GM18861 (cell line): ENCODE measurements at regions not wholly inside any gene's neighbourhood (a gene's known extent, or its start where the extent isn't known, plus 50 kb on each side); places are given as distances from the start of the nearest gene placed in this dataset.

Experiments
- ATAC-seq: cut with Tn5 transposase; IDR thresholded peaks from one replicate; pipeline ENCODE4 v1.9.1; 2021; ENCODE audit not compliant: unreplicated experiment

DNA sequence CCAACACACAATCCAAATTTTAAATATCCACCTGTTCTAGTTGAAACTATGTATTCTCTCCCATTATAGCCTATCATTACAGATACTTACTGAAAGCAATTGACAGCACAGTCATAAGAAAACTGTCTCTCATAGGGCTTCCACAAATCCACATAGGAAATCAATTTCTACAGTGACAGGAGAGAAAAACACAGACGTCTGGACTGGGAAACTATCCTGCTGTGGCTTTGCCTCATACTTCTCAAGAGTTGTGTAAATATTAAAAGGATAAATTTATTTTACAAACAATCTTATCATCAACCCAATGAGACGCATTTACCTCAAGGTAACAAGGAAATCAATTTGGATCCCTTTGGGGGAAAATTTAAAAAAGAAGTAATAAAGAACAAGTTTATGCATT is 517.5 kb downstream of the EFNA5 start:
- no peak for ATAC-seq

DNA sequence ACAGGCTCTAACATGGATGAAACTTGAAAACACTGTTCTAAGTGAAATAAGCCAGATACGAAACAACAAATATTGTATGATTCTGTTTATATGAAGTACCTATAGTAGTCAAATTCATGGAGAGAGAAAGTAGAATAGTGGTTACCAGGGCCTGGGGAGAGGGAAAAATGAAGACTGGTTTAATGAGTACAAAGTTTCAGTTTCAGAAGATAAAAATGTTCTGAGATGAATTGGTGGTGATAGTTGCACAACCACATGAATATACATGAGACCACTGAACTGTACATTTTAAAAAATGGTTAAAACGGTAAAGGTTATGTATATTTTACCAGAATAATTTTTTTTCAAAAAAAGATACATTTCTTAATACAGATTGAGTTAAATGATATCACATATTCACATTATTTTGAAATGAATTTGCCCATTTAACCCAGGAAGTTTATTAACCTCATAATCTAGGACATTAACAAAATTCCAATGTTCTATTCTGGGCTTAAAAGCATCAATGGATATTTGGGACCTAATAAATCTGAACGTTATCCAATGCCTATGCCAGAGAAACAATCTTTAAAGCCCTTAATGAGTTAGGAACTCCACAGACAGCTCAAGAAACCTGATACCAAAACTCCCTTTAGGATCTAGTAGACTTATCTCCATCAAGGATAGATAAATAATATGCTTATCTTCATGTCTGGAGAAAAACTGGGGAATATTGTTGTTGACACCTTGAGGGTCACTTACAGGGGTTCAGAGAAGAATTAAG is 521.3 kb downstream of the EFNA5 start:
- peak; percentile 96 for ATAC-seq

DNA sequence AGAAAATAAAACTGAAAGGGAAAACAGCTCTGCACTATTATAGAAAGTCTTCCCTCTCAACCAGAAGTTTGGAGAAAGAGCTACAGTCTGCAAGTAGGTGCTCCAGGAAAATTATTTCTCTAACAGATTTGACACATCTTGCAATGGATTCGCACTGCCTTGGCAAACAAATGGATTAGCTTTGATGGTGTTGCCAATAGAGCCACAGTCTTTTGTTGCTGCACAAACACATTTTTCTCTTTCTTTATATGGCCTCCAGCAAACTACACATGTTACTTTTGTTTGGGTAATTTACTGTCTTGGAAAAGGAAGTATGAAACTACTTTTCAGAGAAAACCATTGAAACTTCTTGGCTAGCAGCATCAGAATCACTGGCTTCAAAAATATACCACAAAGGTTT is 523.1 kb downstream of the EFNA5 start:
- no peak for ATAC-seq

DNA sequence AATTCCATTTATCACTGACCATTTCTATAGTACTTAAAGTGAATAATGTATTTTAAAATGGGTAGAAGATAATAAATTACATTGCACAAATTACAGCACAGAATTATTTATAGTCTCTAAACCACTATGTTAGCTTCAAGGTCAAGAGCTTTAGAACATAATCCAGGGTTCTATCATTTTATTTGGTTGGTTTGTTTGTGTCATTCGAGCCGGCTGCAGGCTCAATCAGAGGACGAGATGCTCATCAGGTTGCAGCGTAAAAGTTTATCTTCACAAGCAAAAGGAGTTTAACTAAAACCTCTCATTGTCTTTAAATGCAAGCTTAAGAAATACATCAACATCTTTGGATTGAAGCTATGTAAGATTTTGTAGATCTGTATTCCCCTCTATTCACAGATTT is 523.8 kb downstream of the EFNA5 start:
- no peak for ATAC-seq

- ATAC-seq: no peak
Observed at GRCh38 chr5:107135391-107135790, 535.3 kb downstream of the EFNA5 start.

DNA sequence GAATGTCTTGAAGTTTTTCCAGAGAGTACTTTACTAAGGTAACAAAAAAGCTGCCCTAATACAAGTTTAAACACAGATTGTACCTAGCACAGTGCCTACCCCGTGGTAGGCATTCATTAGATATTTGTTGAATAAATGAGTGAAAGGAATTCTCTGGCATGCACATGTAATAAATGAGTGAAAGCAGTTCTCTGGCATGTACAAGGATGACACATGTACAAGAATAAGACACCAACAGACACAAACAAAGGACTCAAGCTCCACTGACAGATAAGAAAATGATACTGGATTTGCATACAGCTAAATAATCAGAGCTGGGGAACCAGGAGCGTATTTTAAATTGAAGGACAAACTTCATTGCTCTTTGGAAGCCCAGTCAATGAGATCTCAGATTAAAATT is 535.8 kb downstream of the EFNA5 start:
- no peak for ATAC-seq

DNA sequence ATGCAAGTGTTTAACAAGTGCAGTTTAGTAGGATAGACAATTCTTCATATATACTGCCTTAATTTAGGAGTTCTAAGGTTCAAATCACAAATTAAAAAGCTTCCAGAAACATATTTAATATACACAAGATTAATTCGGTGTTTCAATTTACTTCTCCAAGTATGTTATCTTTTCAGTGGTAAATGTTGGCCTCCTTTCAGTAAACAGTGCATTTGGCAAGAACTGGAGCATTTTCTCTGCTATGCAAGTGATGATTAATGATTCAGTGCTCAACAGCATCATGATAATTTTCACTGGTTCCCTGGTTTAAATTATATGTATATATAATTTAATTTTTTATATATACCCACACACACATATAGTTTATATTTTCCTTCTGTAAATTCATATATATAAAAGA is 541.7 kb downstream of the EFNA5 start:
- no peak for ATAC-seq

DNA sequence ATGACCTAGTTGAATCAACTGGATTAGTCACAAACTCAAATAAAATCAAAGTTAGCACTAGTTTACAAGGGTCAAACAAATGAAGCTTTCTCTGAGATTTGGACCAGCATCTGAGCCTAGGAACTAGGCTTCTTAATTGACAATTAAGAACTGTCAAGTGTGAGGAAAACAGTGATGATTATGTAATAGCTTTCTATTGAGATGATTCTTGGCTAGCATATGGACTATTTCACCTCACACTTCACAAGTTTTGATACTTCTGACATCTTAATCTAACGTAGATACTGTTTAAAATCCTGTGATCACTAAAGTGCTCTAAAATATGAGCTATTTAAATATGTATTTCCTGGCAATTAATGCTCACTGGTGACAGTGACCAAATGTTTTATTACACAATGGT is 542.9 kb downstream of the EFNA5 start:
- ATAC-seq: no peak

DNA sequence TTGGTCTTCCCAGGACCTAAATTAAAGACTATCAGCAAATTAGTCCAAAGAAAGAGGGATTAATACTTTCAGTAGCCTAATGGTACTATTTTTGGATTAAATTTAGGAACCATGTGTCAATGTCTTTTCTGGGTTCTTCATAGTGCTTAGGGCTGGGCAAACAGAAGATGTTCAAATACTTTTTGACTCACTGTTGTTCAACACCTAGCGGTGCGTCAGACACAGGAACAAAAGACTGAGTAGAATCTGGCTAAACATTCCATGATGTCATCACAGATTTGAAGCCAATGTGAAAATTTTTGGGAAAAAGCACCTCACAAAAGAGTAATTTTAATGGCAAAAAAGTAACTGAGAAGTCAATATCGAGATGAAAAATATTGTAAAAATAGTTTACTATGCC is 544.4 kb downstream of the EFNA5 start:
- no peak for ATAC-seq

DNA sequence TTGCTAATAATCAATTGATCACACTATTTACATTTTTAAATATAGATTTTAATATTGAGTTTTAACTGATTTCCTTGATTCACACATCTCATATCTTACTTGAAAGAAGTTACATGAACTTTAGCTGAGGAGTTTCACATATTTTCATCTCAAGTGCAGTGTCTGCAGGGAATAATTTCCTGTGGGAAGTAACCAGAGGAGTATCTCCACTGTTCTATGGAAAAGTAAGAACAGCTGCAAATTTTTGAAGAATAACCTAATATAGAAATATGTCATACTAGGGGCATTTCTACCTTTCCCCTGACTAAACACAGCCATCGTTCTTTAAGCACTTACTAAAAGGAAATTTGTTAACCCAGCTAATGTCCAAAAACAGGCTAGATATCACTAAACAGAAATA is 546.4 kb downstream of the EFNA5 start:
- ATAC-seq: no peak

DNA sequence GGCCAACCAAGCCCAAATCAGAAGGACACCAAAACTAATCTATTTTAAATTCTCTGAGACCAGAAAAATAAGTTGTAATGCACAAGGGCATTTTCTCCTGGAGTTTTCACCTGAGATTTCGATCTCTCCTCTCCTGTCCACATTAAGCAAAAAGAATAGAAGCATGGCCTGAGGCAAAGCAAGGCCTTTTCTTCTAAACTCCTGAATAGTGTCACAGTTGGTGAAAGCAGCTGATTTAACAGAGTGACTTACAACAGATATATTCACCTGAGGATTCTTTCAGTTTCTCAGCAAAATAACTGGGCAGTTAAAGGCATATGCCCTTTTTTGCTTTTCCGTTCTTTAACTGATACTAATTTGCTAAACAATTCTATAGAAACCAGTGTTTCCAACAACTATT is 547.7 kb downstream of the EFNA5 start:
- ATAC-seq: no peak

DNA sequence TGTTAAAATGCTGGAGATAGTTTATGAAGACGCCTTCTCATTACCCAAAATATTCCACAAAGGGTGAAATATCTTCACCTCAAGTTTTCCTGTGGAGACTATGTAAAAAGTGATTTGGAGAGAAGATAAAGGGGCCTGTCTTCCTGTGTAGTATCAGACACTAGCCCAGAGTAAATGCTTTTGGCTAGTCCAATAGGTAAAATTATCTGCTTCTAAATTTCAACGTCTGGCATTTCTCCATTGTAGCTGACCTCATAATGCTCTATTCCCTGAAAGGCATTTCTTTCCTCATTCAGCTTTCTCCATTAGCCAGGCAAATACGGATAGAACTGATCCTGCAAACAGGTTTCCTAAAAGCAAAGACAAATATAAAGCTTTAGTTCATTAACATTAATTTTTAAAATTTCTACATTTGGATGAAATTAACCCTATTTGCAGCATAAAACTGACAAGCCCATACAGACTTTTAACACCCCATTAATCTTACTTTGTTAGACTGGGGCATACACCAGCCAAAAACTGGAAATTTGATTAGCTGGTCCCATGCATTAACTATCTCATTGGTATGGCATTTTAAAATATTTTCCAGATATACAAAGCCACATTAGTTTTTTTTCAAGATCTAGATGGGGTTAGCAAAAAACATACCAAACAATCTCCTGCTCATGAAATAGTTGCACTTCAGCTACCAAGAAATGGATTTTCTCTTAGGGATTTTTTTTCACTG is 548.8 kb downstream of the EFNA5 start:
- ATAC-seq: no peak

DNA sequence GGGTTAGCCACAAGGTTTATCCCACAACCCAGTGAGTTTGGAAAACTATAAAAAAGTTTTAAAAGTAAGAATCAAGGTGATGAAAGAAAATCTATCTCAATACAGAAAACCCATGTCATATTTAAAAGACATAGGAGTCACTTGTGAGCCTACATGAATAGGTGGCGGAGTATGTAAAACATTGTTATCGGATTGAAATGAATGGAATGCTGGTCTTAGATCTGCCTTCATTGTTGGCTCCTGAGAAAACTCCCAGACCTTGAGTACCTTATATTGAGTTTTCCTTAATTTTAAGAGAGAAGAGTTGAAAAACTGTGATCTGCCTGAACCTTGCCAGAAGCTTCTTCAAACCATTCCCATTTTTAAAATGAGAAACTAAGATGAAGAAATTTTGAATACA is 551.1 kb downstream of the EFNA5 start:
- no peak for ATAC-seq

GRCh38 chr5:107118184-107119019 is 552.3 kb downstream of the EFNA5 start:
- no peak for ATAC-seq

DNA sequence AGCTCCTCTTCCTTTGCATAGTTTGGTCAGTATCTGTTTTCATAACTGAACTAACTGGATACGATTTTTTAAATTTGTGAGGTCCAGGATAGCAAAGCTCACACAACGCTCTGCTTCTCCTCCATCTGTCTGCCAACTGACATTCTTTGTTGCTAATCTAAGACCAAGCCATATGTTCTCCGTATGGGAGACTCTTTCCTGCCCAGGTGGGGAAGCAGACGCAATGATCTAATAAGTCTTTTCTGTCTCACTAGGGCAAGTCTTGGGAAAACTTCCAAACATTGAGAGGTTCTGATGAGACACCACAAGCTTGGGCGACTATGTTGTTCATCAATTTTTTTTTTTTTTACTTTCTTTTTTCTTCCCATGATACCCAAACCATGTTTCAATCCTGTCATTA is 558.5 kb downstream of the EFNA5 start:
- ATAC-seq: no peak

GRCh38 chr5:107104040-107104995 is 566.4 kb downstream of the EFNA5 start:
- ATAC-seq: peak; percentile 99

- ATAC-seq: no peak
Observed at GRCh38 chr5:107103522-107103921, 567.2 kb downstream of the EFNA5 start.

DNA sequence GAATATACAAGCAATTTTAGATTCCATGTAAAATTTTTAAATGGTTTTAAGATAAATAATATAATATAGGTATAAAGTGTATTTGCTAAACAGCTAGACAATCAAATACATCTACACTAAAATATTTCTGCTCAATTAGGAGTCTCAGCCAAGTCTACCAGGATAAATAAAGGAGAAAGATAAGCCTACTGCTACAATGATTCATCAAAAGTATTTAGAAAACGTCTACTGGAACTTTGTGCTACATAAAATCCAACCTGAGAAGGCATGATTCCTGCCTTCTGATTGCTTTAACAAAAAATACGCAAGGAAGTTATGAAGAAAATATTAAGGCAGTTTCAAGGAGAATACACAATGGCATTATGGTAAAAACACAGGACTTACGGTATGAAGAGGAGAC is 570.6 kb downstream of the EFNA5 start:
- ATAC-seq: no peak

DNA sequence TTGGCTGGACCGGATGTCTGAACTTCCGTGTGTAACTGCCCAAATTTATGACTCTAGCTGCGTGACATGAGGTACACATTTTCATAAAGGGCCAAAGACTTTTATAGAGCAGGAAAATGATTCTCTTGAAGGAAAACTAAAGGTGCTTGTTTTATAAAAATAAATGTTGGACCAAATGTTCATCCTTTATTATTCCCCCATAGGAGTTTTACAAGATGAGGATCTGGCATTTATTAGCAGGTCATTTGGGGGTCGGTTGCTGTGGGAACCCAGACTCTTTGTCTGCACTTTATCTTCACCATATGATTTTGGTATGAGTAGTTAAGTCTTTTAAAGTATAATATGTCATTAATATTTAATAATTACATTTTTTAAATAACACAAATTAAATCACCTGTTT is 571.2 kb downstream of the EFNA5 start:
- ATAC-seq: no peak

GRCh38 chr5:107092695-107093094 is 578.0 kb downstream of the EFNA5 start:
- no peak for ATAC-seq

GRCh38 chr5:107090506-107090905 is 580.2 kb downstream of the EFNA5 start:
- no peak for ATAC-seq
